Body of pancreas (tissue), 4 donors: ENCODE measurements at regions not wholly inside any gene's neighbourhood (a gene's known extent, or its start where the extent isn't known, plus 50 kb on each side); places are given as distances from the start of the nearest gene placed in this dataset.

ENCODE experiments used
- CTCF ChIP-seq, 7 experiments: fragments of 450-650 bp in 4 of 7; fragments of 200-600 bp in 3 of 7; sonication (generic) in 3 of 7; IDR thresholded peaks; one replicate each; pipeline ENCODE4 v1.5.1; 2016 to 2019; ENCODE audit warnings: antibody characterized with exemption in 7 of 7
- POLR2A ChIP-seq, 3 donors: fragments of 450-650 bp; IDR thresholded peaks; one replicate each; pipeline ENCODE4 v1.6.1; 2016; ENCODE audit warnings: antibody characterized with exemption in 3 of 3, mild to moderate bottlenecking in 2 of 3

DNA sequence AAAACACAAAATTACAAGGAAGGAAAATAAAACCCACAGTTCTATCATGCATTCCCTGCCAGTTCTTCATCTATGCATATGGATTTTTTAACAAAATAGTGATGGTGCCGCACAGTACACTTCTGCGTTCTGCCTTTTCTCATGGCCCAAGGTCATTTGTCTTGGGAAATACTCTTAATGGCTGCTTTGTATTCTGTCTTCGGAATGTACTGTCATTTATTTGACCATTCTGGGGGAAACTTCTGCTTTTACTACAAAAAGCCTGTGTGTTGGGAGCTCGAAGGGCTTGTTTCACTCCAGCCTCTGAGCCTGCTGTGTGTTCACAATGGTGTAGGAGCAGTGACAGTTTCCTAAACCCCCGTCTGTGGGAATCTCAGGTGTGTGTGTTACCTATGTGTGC is 82.8 kb upstream of the SEC14L1 start:
- TF ChIP-seq CTCF (IDR thresholded peaks at IDR 0.05) (no peak), POLR2A (IDR thresholded peaks at IDR 0.05) (no peak)
